Loucy (cell line): ENCODE measurements at regions not wholly inside any gene's neighbourhood (a gene's known extent, or its start where the extent isn't known, plus 50 kb on each side); places are given as distances from the start of the nearest gene placed in this dataset.

Experiments used
- H2AFZ ChIP-seq: fragments of 200-600 bp; sonication (generic); 2 replicates; pipeline ENCODE4 v1.6.0; 2016; ENCODE audit warnings: antibody characterized with exemption, mild to moderate bottlenecking, low read length, moderate library complexity
- H3F3A ChIP-seq: fragments of 200-600 bp; 2 replicates; pipeline ENCODE4 v1.6.0; 2016; ENCODE audit warnings: antibody characterized with exemption, low read depth, mild to moderate bottlenecking
- H3K27me3 ChIP-seq: fragments of 200-600 bp; sonication (generic); 2 replicates; pipeline ENCODE4 v1.6.1; 2014; ENCODE audit warnings: low read length, mild to moderate bottlenecking; ENCODE audit not compliant: insufficient read depth, poor library complexity, severe bottlenecking
- H3K36me3 ChIP-seq: fragments of 200-600 bp; sonication (generic); 2 replicates; pipeline ENCODE4 v1.6.1; 2016; ENCODE audit warnings: low read length; ENCODE audit not compliant: insufficient read depth
- H3K4me1 ChIP-seq: fragments of 200-600 bp; sonication (generic); 2 replicates; pipeline ENCODE4 v1.5.1; 2014; ENCODE audit warnings: low read length, mild to moderate bottlenecking; ENCODE audit not compliant: insufficient read depth, poor library complexity, severe bottlenecking
- H3K4me2 ChIP-seq: fragments of 200-600 bp; sonication (generic); 2 replicates; pipeline ENCODE4 v1.6.0; 2014; ENCODE audit warnings: antibody characterized with exemption, low read length, low read depth, mild to moderate bottlenecking; ENCODE audit not compliant: poor library complexity, severe bottlenecking
- H3K4me3 ChIP-seq: fragments of 200-600 bp; sonication (generic); 2 replicates; pipeline ENCODE4 v1.5.1; 2014; ENCODE audit warnings: low read length, mild to moderate bottlenecking, mixed read lengths; ENCODE audit not compliant: poor library complexity, severe bottlenecking
- H3K79me2 ChIP-seq: fragments of 200-600 bp; sonication (generic); 2 replicates; pipeline ENCODE4 v1.6.1; 2014; ENCODE audit warnings: low read length; ENCODE audit not compliant: insufficient read depth
- H3K9ac ChIP-seq: fragments of 200-600 bp; sonication (generic); 2 replicates; pipeline ENCODE4 v1.6.0; 2014; ENCODE audit warnings: mild to moderate bottlenecking, low read depth, low read length, moderate library complexity; ENCODE audit not compliant: poor library complexity, severe bottlenecking
- H3K9me2 ChIP-seq: fragments of 200-600 bp; sonication (generic); replicated peaks from 2 replicates; pipeline ENCODE4 v1.6.1; 2016; ENCODE audit warnings: low read depth, low read length, mixed read lengths
- H3K9me3 ChIP-seq: fragments of 200-600 bp; sonication (generic); 2 replicates; pipeline ENCODE4 v1.6.1; 2014; ENCODE audit warnings: mild to moderate bottlenecking, antibody characterized with exemption, low read length, low read depth; ENCODE audit not compliant: insufficient read depth
- H4K20me1 ChIP-seq: fragments of 200-600 bp; sonication (generic); 2 replicates; pipeline ENCODE4 v1.6.0; 2014; ENCODE audit warnings: antibody characterized with exemption, low read length, mild to moderate bottlenecking; ENCODE audit not compliant: insufficient read depth, poor library complexity, severe bottlenecking
- EZH2phosphoT487 ChIP-seq: fragments of 200-600 bp; IDR thresholded peaks from 2 replicates; pipeline ENCODE4 v1.6.1; 2018; ENCODE audit warnings: antibody characterized with exemption, mild to moderate bottlenecking, moderate library complexity, borderline replicate concordance
- TF ChIP-seq, protein P1 (sequence below): fragments of 200-600 bp; sonication (generic); conservative IDR thresholded peaks from 2 replicates; pipeline ENCODE4 v1.5.1; 2014; ENCODE audit warnings: mild to moderate bottlenecking, antibody characterized with exemption, low read length

DNA sequence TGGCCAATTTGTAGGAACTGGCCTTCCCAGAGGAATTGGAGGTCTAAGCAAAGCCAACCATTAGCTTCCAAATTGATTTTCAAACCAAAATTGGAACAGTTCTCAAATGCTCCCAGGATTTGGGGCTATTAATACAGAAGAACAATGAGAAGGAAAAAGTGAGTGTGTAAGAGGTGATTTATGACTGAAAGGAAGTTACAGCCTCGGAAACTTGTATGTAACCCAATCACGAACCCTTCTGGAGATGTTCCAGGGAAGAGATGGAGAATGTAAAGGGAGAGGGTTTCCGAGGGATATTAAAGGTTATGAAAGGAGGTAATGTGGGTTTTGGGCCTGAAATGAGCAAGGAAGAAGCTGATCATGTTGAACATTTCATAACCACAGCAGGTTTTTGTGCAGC lies 93.2 kb upstream of the CXCL14 start:
- TF ChIP-seq, protein P1, sequence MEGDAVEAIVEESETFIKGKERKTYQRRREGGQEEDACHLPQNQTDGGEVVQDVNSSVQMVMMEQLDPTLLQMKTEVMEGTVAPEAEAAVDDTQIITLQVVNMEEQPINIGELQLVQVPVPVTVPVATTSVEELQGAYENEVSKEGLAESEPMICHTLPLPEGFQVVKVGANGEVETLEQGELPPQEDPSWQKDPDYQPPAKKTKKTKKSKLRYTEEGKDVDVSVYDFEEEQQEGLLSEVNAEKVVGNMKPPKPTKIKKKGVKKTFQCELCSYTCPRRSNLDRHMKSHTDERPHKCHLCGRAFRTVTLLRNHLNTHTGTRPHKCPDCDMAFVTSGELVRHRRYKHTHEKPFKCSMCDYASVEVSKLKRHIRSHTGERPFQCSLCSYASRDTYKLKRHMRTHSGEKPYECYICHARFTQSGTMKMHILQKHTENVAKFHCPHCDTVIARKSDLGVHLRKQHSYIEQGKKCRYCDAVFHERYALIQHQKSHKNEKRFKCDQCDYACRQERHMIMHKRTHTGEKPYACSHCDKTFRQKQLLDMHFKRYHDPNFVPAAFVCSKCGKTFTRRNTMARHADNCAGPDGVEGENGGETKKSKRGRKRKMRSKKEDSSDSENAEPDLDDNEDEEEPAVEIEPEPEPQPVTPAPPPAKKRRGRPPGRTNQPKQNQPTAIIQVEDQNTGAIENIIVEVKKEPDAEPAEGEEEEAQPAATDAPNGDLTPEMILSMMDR: no peak
- no peak for TF ChIP-seq EZH2phosphoT487
- no peaks in the 10 kb centered on the region for H3K9me2 ChIP-seq
- H3K4me1 ChIP-seq: no peaks in the 10 kb centered on the region
- H3F3A ChIP-seq: no peaks in the 10 kb centered on the region
- H3K36me3 ChIP-seq: no peaks in the 10 kb centered on the region
- no peak overlapping the region for H3K4me2 ChIP-seq
- no peaks in the 10 kb centered on the region for H4K20me1 ChIP-seq
- H3K9me3 ChIP-seq: no peaks in the 10 kb centered on the region
- H2AFZ ChIP-seq: no peak overlapping the region
- no peak overlapping the region for H3K4me3 ChIP-seq
- H3K9ac ChIP-seq: no peak overlapping the region
- no peaks in the 10 kb centered on the region for H3K27me3 ChIP-seq
- H3K79me2 ChIP-seq: no peaks in the 10 kb centered on the region

GRCh38 chr5:135671052-135671705 lies 92.4 kb upstream of the CXCL14 start:
- no peak overlapping the region for H3K4me3 ChIP-seq
- no peak overlapping the region for H3K9ac ChIP-seq
- no peaks in the 10 kb centered on the region for H3K4me1 ChIP-seq
- no peak overlapping the region for H3K4me2 ChIP-seq
- H3K9me2 ChIP-seq: no peaks in the 10 kb centered on the region
- no peaks in the 10 kb centered on the region for H3K9me3 ChIP-seq
- H3K27me3 ChIP-seq: no peaks in the 10 kb centered on the region
- no peak for TF ChIP-seq EZH2phosphoT487
- TF ChIP-seq, protein P1: no peak
- H4K20me1 ChIP-seq: no peaks in the 10 kb centered on the region
- no peaks in the 10 kb centered on the region for H3K79me2 ChIP-seq
- no peak overlapping the region for H2AFZ ChIP-seq
- H3F3A ChIP-seq: no peaks in the 10 kb centered on the region
- H3K36me3 ChIP-seq: no peaks in the 10 kb centered on the region

DNA sequence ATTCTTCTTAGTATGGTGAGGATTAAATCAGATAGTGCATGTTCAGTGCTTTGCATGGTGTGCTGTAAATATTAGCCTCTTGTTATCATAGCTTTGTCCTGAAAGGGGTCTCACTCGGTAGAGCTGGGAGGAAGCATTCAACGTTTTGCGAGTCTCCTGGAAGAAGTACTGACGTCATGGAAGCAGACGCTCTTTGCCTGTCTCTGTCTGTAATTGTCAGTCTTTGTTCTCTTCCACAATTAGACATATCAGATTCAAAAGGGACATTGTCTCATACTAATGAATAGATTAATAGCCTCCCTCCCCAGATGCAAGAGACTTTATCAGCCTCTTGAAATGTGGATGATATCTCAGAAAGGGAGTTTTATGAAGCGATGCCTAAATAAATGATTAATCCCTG lies 91.8 kb upstream of the CXCL14 start:
- Histone ChIP-seq H3K4me2 (no peak overlapping the region), H3K9me2 (no peaks in the 10 kb centered on the region), H3K4me1 (no peaks in the 10 kb centered on the region), H3K27me3 (no peaks in the 10 kb centered on the region), H3K9me3 (no peaks in the 10 kb centered on the region), H2AFZ (no peak overlapping the region), H3K9ac (no peak overlapping the region), H3K79me2 (no peaks in the 10 kb centered on the region), H3K4me3 (no peak overlapping the region), H4K20me1 (no peaks in the 10 kb centered on the region), H3F3A (no peaks in the 10 kb centered on the region), H3K36me3 (no peaks in the 10 kb centered on the region)
- TF ChIP-seq EZH2phosphoT487: no peak
- TF ChIP-seq, protein P1: no peak
